Smooth muscle cell (in vitro differentiated cells): ENCODE measurements at regions not wholly inside any gene's neighbourhood (a gene's known extent, or its start where the extent isn't known, plus 50 kb on each side); places are given as distances from the start of the nearest gene placed in this dataset.

Source experiments
- DNase-seq: peaks from one replicate; lab custom pipeline; 2025; ENCODE audit not compliant: unreplicated experiment; lab: John Stamatoyannopoulos, UW
- H2AFZ ChIP-seq: fragments of 200-600 bp; sonication (generic); 2 replicates; pipeline ENCODE4 v1.6.0; 2016; ENCODE audit warnings: antibody characterized with exemption, low read depth, mild to moderate bottlenecking
- H3F3A ChIP-seq: fragments of 200-600 bp; sonication (generic); 2 replicates; pipeline ENCODE4 v1.6.0; 2017; ENCODE audit warnings: antibody characterized with exemption, low read depth
- H3K27ac ChIP-seq: fragments of 200-600 bp; sonication (generic); 2 replicates; pipeline ENCODE4 v1.5.1; 2016; ENCODE audit warnings: low read depth, mild to moderate bottlenecking
- H3K27me3 ChIP-seq: fragments of 200-600 bp; sonication (generic); 2 replicates; pipeline ENCODE4 v1.6.1; 2016; ENCODE audit warnings: low read depth, mild to moderate bottlenecking
- H3K36me3 ChIP-seq: fragments of 200-600 bp; sonication (generic); 2 replicates; pipeline ENCODE4 v1.5.1; 2016; ENCODE audit warnings: low read depth
- H3K4me1 ChIP-seq: fragments of 200-600 bp; sonication (generic); 2 replicates; pipeline ENCODE4 v1.5.1; 2016; ENCODE audit warnings: low read depth
- H3K4me2 ChIP-seq: fragments of 200-600 bp; sonication (generic); 2 replicates; pipeline ENCODE4 v1.6.0; 2016; ENCODE audit warnings: mild to moderate bottlenecking
- H3K4me3 ChIP-seq: fragments of 200-600 bp; sonication (generic); 2 replicates; pipeline ENCODE4 v1.5.1; 2016; ENCODE audit warnings: mild to moderate bottlenecking
- H3K79me2 ChIP-seq: fragments of 200-600 bp; sonication (generic); 2 replicates; pipeline ENCODE4 v1.6.0; 2016; ENCODE audit warnings: low read depth, mild to moderate bottlenecking
- H3K9ac ChIP-seq: fragments of 200-600 bp; sonication (generic); 2 replicates; pipeline ENCODE4 v1.6.0; 2016; ENCODE audit warnings: low read depth
- H3K9me3 ChIP-seq: fragments of 200-600 bp; sonication (generic); replicated peaks from 2 replicates; pipeline ENCODE4 v1.5.1; 2016; ENCODE audit warnings: low read depth
- H4K20me1 ChIP-seq: fragments of 200-600 bp; sonication (generic); 2 replicates; pipeline ENCODE4 v1.6.0; 2016; ENCODE audit warnings: low read depth
- WGBS: methylation state at CpG from one replicate; pipeline ENCODE4 v1.1.7; 2016; ENCODE audit warnings: low lambda C conversion rate; 5-methylcytosine and 5-hydroxymethylcytosine counted together
- TF ChIP-seq, protein P1 (sequence below): fragments of 200-600 bp; sonication (generic); IDR thresholded peaks from 2 replicates; pipeline ENCODE4 v1.5.1; 2017; ENCODE audit warnings: borderline replicate concordance, mild to moderate bottlenecking, antibody characterized with exemption; ENCODE audit not compliant: insufficient read depth, poor library complexity, severe bottlenecking

DNA sequence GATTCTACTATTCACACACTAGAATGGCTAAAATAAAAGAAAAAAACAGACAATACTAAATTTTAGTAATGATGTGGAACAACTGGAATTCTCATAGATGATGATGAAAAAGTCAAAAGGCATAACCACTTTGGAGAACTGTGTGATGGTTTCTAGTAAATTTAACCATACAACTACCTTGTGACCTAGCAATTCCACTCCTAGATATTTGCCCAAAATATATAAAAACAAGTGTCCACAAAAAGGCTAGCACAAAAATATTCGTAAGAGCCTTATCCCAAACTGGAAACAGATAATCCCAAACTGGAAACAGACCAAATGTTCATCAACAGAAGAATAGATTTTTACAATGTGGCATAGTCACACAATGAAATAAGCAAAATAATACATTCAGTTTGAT, 67.9 kb upstream of the PGBD5 start:
- Histone ChIP-seq H4K20me1 (no peaks in the 10 kb centered on the region), H3K27me3 (peaks cover 40% of the 10 kb centered on the region), H3K9ac (no peak overlapping the region), H3K27ac (no peak overlapping the region), H3F3A (no peaks in the 10 kb centered on the region), H3K79me2 (no peaks in the 10 kb centered on the region), H3K4me1 (no peaks in the 10 kb centered on the region), H3K4me2 (no peak overlapping the region), H3K4me3 (no peak overlapping the region), H3K36me3 (no peaks in the 10 kb centered on the region), H3K9me3 (no peaks in the 10 kb centered on the region), H2AFZ (no peak overlapping the region)
- WGBS: 80% methylated on average over 1 of the region's 1 CpG
- no peak for DNase-seq
- TF ChIP-seq, protein P1, sequence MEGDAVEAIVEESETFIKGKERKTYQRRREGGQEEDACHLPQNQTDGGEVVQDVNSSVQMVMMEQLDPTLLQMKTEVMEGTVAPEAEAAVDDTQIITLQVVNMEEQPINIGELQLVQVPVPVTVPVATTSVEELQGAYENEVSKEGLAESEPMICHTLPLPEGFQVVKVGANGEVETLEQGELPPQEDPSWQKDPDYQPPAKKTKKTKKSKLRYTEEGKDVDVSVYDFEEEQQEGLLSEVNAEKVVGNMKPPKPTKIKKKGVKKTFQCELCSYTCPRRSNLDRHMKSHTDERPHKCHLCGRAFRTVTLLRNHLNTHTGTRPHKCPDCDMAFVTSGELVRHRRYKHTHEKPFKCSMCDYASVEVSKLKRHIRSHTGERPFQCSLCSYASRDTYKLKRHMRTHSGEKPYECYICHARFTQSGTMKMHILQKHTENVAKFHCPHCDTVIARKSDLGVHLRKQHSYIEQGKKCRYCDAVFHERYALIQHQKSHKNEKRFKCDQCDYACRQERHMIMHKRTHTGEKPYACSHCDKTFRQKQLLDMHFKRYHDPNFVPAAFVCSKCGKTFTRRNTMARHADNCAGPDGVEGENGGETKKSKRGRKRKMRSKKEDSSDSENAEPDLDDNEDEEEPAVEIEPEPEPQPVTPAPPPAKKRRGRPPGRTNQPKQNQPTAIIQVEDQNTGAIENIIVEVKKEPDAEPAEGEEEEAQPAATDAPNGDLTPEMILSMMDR: no peak

DNA sequence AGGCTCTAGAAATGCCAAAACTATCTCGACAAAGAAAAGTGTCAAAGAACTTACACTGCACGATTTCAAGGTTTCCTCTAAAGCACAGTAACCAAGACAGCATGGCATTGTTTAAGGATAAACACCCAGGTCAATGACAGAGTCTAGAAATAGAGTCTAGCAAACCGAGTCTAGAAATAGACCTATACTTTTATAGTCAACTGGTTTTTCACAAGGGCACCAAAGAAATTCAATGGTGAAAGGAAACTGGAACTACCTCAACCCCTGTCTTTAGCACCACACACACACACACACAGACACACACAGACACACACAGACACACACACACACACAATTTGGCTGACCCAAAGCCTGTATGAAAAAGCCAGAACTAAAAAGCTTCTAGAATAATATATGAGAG, 67.1 kb upstream of the PGBD5 start:
- no peak for DNase-seq
- whole genome bisulfite sequencing: 79% methylated on average over 3 of the region's 3 CpGs
- H3K9me3 ChIP-seq: no peaks in the 10 kb centered on the region
- H3K27ac ChIP-seq: no peak overlapping the region
- H3K4me3 ChIP-seq: no peak overlapping the region
- no peaks in the 10 kb centered on the region for H3K4me1 ChIP-seq
- no peaks in the 10 kb centered on the region for H3K79me2 ChIP-seq
- no peaks in the 10 kb centered on the region for H3F3A ChIP-seq
- no peaks in the 10 kb centered on the region for H4K20me1 ChIP-seq
- no peak overlapping the region for H3K9ac ChIP-seq
- H2AFZ ChIP-seq: no peak overlapping the region
- TF ChIP-seq, protein P1: no peak
- H3K27me3 ChIP-seq: peaks cover 40% of the 10 kb centered on the region
- no peak overlapping the region for H3K4me2 ChIP-seq
- no peaks in the 10 kb centered on the region for H3K36me3 ChIP-seq

DNA sequence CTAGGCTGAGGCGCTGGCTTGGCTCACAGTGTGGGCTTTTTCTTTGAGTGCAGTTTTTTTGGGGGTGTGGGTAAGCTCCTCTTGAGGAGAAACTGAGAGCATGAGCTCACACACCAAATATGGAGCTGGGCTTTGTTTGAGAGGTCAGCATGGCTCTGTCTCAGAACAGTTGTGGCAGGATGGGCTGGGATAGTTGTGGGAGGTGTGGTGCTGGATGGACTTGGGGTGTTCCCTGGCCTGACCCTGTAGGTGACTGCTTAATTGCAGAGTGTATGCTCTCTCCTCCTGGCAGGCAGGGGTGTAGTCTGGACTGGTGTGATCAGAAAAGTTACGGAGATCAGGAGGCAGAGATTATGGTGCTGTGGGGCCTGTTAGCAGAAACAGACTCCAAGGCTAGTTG, 64.3 kb upstream of the PGBD5 start:
- H4K20me1 ChIP-seq: no peaks in the 10 kb centered on the region
- H3K4me3 ChIP-seq: no peak overlapping the region
- H3F3A ChIP-seq: no peaks in the 10 kb centered on the region
- WGBS: 85% methylated on average over 2 of the region's 2 CpGs
- no peak for DNase-seq
- TF ChIP-seq, protein P1: no peak
- no peak overlapping the region for H2AFZ ChIP-seq
- peaks cover 28% of the 10 kb centered on the region for H3K27me3 ChIP-seq
- H3K4me2 ChIP-seq: no peak overlapping the region
- no peaks in the 10 kb centered on the region for H3K79me2 ChIP-seq
- no peaks in the 10 kb centered on the region for H3K9me3 ChIP-seq
- H3K9ac ChIP-seq: no peak overlapping the region
- H3K36me3 ChIP-seq: no peaks in the 10 kb centered on the region
- no peak overlapping the region for H3K27ac ChIP-seq
- H3K4me1 ChIP-seq: no peaks in the 10 kb centered on the region

DNA sequence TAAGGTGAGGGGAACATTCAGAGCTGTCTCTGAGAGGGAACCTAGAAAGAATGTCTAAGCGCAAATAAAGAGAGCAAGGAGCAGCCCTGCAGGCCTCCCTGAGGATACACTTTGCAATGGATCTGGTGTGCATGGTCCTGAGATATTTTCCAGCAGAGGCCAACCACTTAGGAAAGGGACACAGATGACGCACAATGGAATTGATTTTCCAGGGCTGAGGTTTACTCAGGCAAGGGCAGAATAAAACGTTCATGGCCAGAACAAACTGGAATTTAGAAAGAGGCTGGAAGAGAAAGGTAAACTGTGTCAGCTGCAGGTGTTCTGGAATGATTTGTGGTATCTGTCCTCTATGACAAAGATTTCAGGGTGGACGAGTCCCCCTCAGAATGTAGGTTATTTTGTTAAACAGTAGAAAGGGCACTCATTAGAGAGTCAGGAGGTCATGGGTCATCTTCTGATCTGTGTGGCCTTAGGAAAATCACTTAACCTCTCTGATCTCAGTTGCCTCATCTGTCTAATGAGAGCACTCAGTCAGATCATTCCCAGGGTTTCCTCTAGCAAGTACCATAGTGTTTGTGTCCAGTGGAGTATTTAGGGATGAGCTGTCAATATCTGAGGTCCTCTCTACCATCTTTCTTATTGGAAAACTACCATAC, 61.8 kb upstream of the PGBD5 start:
- Histone ChIP-seq H3K79me2 (no peaks in the 10 kb centered on the region), H2AFZ (no peak overlapping the region), H3K27ac (no peak overlapping the region), H3K9me3 (no peaks in the 10 kb centered on the region), H3K4me2 (no peak overlapping the region), H3K4me1 (no peaks in the 10 kb centered on the region), H4K20me1 (no peaks in the 10 kb centered on the region), H3F3A (no peaks in the 10 kb centered on the region), H3K36me3 (no peaks in the 10 kb centered on the region), H3K27me3 (peaks cover 8% of the 10 kb centered on the region), H3K9ac (no peak overlapping the region), H3K4me3 (no peak overlapping the region)
- DNase-seq: no peak
- TF ChIP-seq, protein P1: no peak
- WGBS: 88% methylated on average over 4 of the region's 4 CpGs
